GM13977 (cell line): ENCODE measurements at regions not wholly inside any gene's neighbourhood (a gene's known extent, or its start where the extent isn't known, plus 50 kb on each side); places are given as distances from the start of the nearest gene placed in this dataset.

ENCODE experiments used
- DNase-seq: peaks from one replicate; pipeline ENCODE4 v3.0.0; 2012; ENCODE audit warnings: low spot score
- CTCF ChIP-seq: IDR thresholded peaks from 2 replicates; pipeline ENCODE4 v1.5.1; 2012; ENCODE audit warnings: mild to moderate bottlenecking, control low read depth; ENCODE audit not compliant: insufficient read depth; ENCODE audit errors: extremely low read depth, missing control alignments
- in situ Hi-C: fragments of 300-500 bp; cut with MboI; formaldehyde crosslinking; loops from one replicate; pipeline ENCODE4 v1.12.0; 2022; ENCODE audit warnings: low sequenced_read_pairs, low pct_unique_long_range_greater_than_20kb, mixed read lengths, inconsistent platforms; ENCODE audit not compliant: unreplicated experiment

- TF ChIP-seq CTCF: no peak
- in situ Hi-C loops: no loop called here
- no peak for DNase-seq
These were observed 2687.3 kb downstream of the PCDH7 start for GRCh38 chr4:33407496-33407895.

DNA sequence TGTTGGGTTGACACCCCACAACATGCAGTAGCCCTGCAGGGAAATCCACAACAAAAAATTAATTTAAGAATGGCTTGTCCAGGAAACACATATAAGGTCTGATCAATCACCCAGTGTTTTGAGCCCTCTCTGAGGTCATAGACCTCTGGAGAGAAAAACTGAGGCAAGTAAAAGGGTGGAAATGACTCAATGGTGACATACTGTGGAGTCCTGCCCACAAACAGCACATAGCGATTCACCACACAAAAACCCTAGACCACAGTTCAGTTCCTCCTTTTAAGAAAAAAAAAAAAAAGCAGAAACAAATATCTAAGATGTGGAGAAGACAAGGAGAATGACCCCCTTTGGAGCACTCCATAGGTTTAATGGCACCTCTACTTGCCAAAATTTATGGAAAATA is 2691.0 kb downstream of the PCDH7 start:
- TF ChIP-seq CTCF: no peak
- in situ Hi-C loops: no loop called here
- no peak for DNase-seq

DNA sequence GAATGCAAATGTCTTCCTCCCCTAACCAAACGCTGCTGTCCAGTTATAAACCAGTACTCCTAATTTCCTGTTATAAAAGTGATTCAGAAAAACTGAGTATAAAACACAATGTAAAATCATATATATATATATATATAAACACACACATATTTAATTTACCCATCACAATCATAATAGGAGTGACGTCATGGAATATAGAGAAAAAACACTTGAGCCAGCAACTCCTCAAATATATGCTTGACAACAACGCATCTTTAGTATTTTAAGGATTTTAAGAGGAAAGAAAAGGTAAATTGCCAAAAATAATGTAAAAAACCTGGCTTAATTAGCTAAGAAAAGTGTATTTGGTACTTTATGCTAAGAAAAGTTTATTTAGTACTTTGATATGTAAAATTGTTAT is 2701.7 kb downstream of the PCDH7 start:
- in situ Hi-C loops: no loop called here
- no peak for DNase-seq
- TF ChIP-seq CTCF: no peak

DNA sequence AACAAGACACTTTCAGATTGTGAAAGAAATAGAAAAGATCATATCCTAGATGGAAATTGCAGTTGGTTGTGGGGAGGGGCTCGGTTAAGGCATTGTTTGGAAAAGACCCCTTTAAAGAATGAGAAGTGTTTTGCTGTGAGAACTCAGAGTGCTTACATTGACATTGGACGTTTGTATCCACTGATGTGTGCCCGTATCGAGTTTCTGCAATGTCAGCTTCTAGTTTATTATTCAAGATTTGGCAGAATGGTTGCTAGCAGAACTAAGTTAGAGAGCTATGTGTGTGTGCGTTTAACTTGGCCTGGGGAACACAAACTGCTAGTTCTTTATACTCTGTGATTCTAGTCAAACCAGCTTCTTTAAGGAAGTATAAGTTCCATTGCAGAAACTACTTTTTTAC is 2702.5 kb downstream of the PCDH7 start:
- DNase-seq: no peak
- no peak for TF ChIP-seq CTCF
- in situ Hi-C loops: no loop called here

- no peak for TF ChIP-seq CTCF
- in situ Hi-C loops: no loop called here
- DNase-seq: no peak
These were observed 2705.8 kb downstream of the PCDH7 start for GRCh38 chr4:33425936-33426335.

GRCh38 chr4:33427676-33428075 is 2707.5 kb downstream of the PCDH7 start:
- TF ChIP-seq CTCF: no peak
- in situ Hi-C loops: no loop called here
- DNase-seq: no peak

- no peak for DNase-seq
- in situ Hi-C loops: no loop called here
- TF ChIP-seq CTCF: no peak
These were observed 2709.8 kb downstream of the PCDH7 start for GRCh38 chr4:33429971-33430370.
